Posterior vena cava (tissue), 2 donors: ENCODE measurements at regions not wholly inside any gene's neighbourhood (a gene's known extent, or its start where the extent isn't known, plus 50 kb on each side); places are given as distances from the start of the nearest gene placed in this dataset.

ENCODE experiments used
- DNase-seq: peaks from one replicate; pipeline ENCODE4 v3.0.0-alpha.2; 2020; ENCODE audit warnings: low spot score
- intact Hi-C, 2 donors: fragments of 100-400 bp; cut with DNase I; formaldehyde crosslinking; loops; one replicate each; pipeline versions ENCODE4 v1.14.1 to v1.14.2; 2022 to 2023
- donor health status: DM: yes; HTN: yes; CAD: no.
- donor health status: DM: yes; HTN: yes; CAD: no.

- no peak for DNase-seq
- intact Hi-C loops = no loop called here
Measured at GRCh38 chr2:12041236-12041635, 294.8 kb downstream of the LPIN1 start.

- intact Hi-C loops = no loop called here
- DNase-seq = no peak
Measured at GRCh38 chr2:12043131-12043530, 296.7 kb downstream of the LPIN1 start.

- intact Hi-C loops = no loop called here
- no peak for DNase-seq
Measured at GRCh38 chr2:12044857-12045256, 298.4 kb downstream of the LPIN1 start.

- intact Hi-C loops = no loop called here
- DNase-seq = no peak
Measured at GRCh38 chr2:12045864-12046291, 299.4 kb downstream of the LPIN1 start.

- intact Hi-C loops = no loop called here
- DNase-seq = no peak
Measured at GRCh38 chr2:12046641-12047040, 300.2 kb downstream of the LPIN1 start.

GRCh38 chr2:12047761-12048160, 301.3 kb downstream of the LPIN1 start:
- no peak for DNase-seq
- intact Hi-C loops = no loop called here

GRCh38 chr2:12048550-12048949, 302.1 kb downstream of the LPIN1 start:
- DNase-seq = no peak
- intact Hi-C loops = no loop called here

- no peak for DNase-seq
- intact Hi-C loops = no loop called here
Measured at GRCh38 chr2:12050396-12050795, 304.0 kb downstream of the LPIN1 start.

- DNase-seq = no peak
- intact Hi-C loops = no loop called here
Measured at GRCh38 chr2:12051831-12052230, 305.4 kb downstream of the LPIN1 start.

GRCh38 chr2:12052796-12053195, 306.4 kb downstream of the LPIN1 start:
- intact Hi-C loops = no loop called here
- DNase-seq = no peak

GRCh38 chr2:12054956-12055618, 308.7 kb downstream of the LPIN1 start:
- intact Hi-C loops = no loop called here
- no peak for DNase-seq

- DNase-seq = peak; percentile 85
- intact Hi-C loops = no loop called here
Measured at GRCh38 chr2:12057436-12058166, 311.2 kb downstream of the LPIN1 start.

- intact Hi-C loops = no loop called here
- DNase-seq = no peak
Measured at GRCh38 chr2:12059616-12060441, 313.4 kb downstream of the LPIN1 start.

GRCh38 chr2:12060886-12061285, 314.5 kb downstream of the LPIN1 start:
- no peak for DNase-seq
- intact Hi-C loops = no loop called here

- intact Hi-C loops = no loop called here
- no peak for DNase-seq
Measured at GRCh38 chr2:12061286-12062052, 315.0 kb downstream of the LPIN1 start.

- intact Hi-C loops = no loop called here
- DNase-seq = no peak
Measured at GRCh38 chr2:12062053-12062395, 315.6 kb downstream of the LPIN1 start.

- intact Hi-C loops = no loop called here
- no peak for DNase-seq
Measured at GRCh38 chr2:12063210-12063609, 316.8 kb downstream of the LPIN1 start.

GRCh38 chr2:12064153-12064552, 317.7 kb downstream of the LPIN1 start:
- intact Hi-C loops = no loop called here
- DNase-seq = no peak

- no peak for DNase-seq
- intact Hi-C loops = no loop called here
Measured at GRCh38 chr2:12066116-12066515, 319.7 kb downstream of the LPIN1 start.

- no peak for DNase-seq
- intact Hi-C loops = no loop called here
Measured at GRCh38 chr2:12066986-12067385, 320.6 kb downstream of the LPIN1 start.
